ENCODE measurements at regions not wholly inside any gene's neighbourhood (a gene's known extent, or its start where the extent isn't known, plus 50 kb on each side); places are given as distances from the start of the nearest gene placed in this dataset.
"Not testable (repeated sequence)": the region's sequence is repeated elsewhere in the genome, so short reads cannot be mapped to it uniquely, and the experiment has no call there.

DNA sequence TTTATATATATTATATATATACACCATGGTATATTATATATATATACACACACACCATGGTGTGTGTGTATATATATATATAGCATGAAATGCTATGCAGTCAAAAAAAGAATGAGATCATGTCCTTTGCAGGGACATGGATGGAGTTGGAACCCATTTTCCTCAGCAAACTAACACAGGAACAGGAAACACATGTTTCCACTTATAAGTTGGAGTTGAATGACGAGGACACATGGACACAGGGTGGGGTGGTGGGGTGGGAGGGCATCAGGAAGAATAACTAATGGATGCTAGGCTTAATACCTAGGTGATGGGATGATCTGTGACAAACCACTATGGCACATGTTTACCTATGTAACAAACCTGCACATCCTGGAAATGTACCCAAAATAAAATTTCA is 293.6 kb upstream of the NDST3 start:
- H3K27ac ChIP-seq (ENCODE audit: insufficient read depth, low read depth, low read length) = no peak overlapping the region
- DNase-seq (ENCODE audit: low read depth, low spot score) (no peak), FAIRE-seq (no peak)
- H3K4me2 ChIP-seq (ENCODE audit: insufficient read depth, low read length) = no peak overlapping the region
- no peaks in the 10 kb centered on the region for H3K9me3 ChIP-seq (replicated peaks; ENCODE audit: control insufficient read depth, insufficient read depth, low read length)
- POLR2A ChIA-PET = no interaction called here
- no peaks in the 10 kb centered on the region for H4K20me1 ChIP-seq (replicated peaks; ENCODE audit: control insufficient read depth, extremely low read depth, insufficient read depth, low read length)
- H3K27me3 ChIP-seq (ENCODE audit: control insufficient read depth in 2 of 2, insufficient read depth in 2 of 2, low read length in 2 of 2) = no peaks in the 10 kb centered on the region
- no peaks in the 10 kb centered on the region for H3K36me3 ChIP-seq (ENCODE audit: control insufficient read depth in 2 of 2, extremely low read depth in 1 of 2, insufficient read depth in 2 of 2, low read length in 2 of 2)
- TF ChIP-seq MYC (IDR thresholded peaks at IDR 0.05; ENCODE audit: low read depth, low read length) = no peak
- no peak for TF ChIP-seq GATA2 (IDR thresholded peaks at IDR 0.05; ENCODE audit: insufficient read depth, insufficient read length, low read depth, low read length)
- no peak for TF ChIP-seq POLR2AphosphoS5 (IDR thresholded peaks at IDR 0.05; ENCODE audit: insufficient read depth, low read depth, low read length)
- no peak for TF ChIP-seq FOS (IDR thresholded peaks at IDR 0.05; ENCODE audit: borderline replicate concordance, insufficient read depth, low read length)
- no peak for TF ChIP-seq JUN (IDR thresholded peaks at IDR 0.05; ENCODE audit: borderline replicate concordance, insufficient read depth, insufficient read length, low read depth)
- TF ChIP-seq EZH2 (IDR thresholded peaks at IDR 0.05; ENCODE audit: borderline replicate concordance, low read depth, low read length, severe bottlenecking) = no peak
- no peak for TF ChIP-seq POLR2A (IDR thresholded peaks at IDR 0.05; ENCODE audit: low read depth, low read length)
- TF ChIP-seq, protein P1, sequence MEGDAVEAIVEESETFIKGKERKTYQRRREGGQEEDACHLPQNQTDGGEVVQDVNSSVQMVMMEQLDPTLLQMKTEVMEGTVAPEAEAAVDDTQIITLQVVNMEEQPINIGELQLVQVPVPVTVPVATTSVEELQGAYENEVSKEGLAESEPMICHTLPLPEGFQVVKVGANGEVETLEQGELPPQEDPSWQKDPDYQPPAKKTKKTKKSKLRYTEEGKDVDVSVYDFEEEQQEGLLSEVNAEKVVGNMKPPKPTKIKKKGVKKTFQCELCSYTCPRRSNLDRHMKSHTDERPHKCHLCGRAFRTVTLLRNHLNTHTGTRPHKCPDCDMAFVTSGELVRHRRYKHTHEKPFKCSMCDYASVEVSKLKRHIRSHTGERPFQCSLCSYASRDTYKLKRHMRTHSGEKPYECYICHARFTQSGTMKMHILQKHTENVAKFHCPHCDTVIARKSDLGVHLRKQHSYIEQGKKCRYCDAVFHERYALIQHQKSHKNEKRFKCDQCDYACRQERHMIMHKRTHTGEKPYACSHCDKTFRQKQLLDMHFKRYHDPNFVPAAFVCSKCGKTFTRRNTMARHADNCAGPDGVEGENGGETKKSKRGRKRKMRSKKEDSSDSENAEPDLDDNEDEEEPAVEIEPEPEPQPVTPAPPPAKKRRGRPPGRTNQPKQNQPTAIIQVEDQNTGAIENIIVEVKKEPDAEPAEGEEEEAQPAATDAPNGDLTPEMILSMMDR (IDR thresholded peaks at IDR 0.05; ENCODE audit: extremely low read depth in 1 of 2, insufficient read depth in 1 of 2, low read depth in 1 of 2, low read length in 2 of 2) = no peak
- TF ChIP-seq, protein P2, sequence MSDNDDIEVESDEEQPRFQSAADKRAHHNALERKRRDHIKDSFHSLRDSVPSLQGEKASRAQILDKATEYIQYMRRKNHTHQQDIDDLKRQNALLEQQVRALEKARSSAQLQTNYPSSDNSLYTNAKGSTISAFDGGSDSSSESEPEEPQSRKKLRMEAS (IDR thresholded peaks at IDR 0.05; ENCODE audit: insufficient read depth, insufficient read length) = no peak
- intact Hi-C loops (cut with micrococcal nuclease) (no loop called here), dilution Hi-C loops (cut with MboI; ENCODE audit: extremely low pct_ligation_motif_present, low sequenced_read_pairs) (no loop called here)
- H3K79me2 ChIP-seq (ENCODE audit: control insufficient read depth, insufficient read depth, low read length) = no peaks in the 10 kb centered on the region
- H3K4me3 ChIP-seq (replicated peaks in 1 of 3; ENCODE audit: insufficient read depth in 1 of 3, low read depth in 1 of 3, low read length in 3 of 3) = no peak overlapping the region
- H3K9me1 ChIP-seq (replicated peaks; ENCODE audit: control insufficient read depth, extremely low read depth, insufficient read depth, low read length) = no peaks in the 10 kb centered on the region
- BruUV-seq (replicated peaks) = no TSS peak
- CTCF ChIA-PET = no interaction called here
- H3K4me1 ChIP-seq (ENCODE audit: control insufficient read depth, extremely low read depth, insufficient read depth, low read length) = no peaks in the 10 kb centered on the region
- H2AFZ ChIP-seq (ENCODE audit: low read depth, low read length) = no peak overlapping the region
- no peak overlapping the region for H3K9ac ChIP-seq (replicated peaks; ENCODE audit: extremely low read depth, insufficient read depth, low read length)

DNA sequence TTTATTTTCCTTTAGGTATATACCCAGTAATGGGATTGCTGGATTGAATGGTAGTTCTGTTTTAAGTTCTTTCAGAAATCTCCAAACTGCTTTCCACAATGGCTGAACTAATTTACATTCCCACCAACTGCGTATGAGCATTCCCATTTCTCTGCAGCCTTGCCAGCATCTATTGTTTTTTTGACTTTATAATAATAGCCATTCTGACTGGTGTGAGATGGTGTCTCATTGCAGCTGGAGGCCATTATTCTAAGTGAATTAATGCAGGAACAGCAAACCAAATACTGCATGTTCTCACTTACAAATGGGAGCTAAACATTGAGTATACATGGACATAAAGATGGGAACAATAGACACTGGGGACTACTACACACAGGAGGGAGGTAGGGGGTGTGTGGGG is 288.9 kb upstream of the NDST3 start:
- H3K79me2 ChIP-seq (ENCODE audit: control insufficient read depth, insufficient read depth, low read length); H4K20me1 ChIP-seq (replicated peaks; ENCODE audit: control insufficient read depth, extremely low read depth, insufficient read depth, low read length); H3K9ac ChIP-seq (replicated peaks; ENCODE audit: extremely low read depth, insufficient read depth, low read length); dilution Hi-C loops (cut with MboI; ENCODE audit: extremely low pct_ligation_motif_present, low sequenced_read_pairs); H3K4me1 ChIP-seq (ENCODE audit: control insufficient read depth, extremely low read depth, insufficient read depth, low read length); POLR2A ChIA-PET; H3K4me2 ChIP-seq (ENCODE audit: insufficient read depth, low read length); BruUV-seq (replicated peaks); H3K4me3 ChIP-seq (replicated peaks in 1 of 3; ENCODE audit: insufficient read depth in 1 of 3, low read depth in 1 of 3, low read length in 3 of 3); H3K9me1 ChIP-seq (replicated peaks; ENCODE audit: control insufficient read depth, extremely low read depth, insufficient read depth, low read length); H3K27ac ChIP-seq (ENCODE audit: insufficient read depth, low read depth, low read length); FAIRE-seq; intact Hi-C loops (cut with micrococcal nuclease); H2AFZ ChIP-seq (ENCODE audit: low read depth, low read length); CTCF ChIA-PET; H3K36me3 ChIP-seq (ENCODE audit: control insufficient read depth in 2 of 2, extremely low read depth in 1 of 2, insufficient read depth in 2 of 2, low read length in 2 of 2); DNase-seq (ENCODE audit: low read depth, low spot score); H3K27me3 ChIP-seq (ENCODE audit: control insufficient read depth in 2 of 2, insufficient read depth in 2 of 2, low read length in 2 of 2); H3K9me3 ChIP-seq (replicated peaks; ENCODE audit: control insufficient read depth, insufficient read depth, low read length): not testable (repeated sequence)
